Mucosa of descending colon (tissue), 3 donors: ENCODE measurements at regions not wholly inside any gene's neighbourhood (a gene's known extent, or its start where the extent isn't known, plus 50 kb on each side); places are given as distances from the start of the nearest gene placed in this dataset.

Source experiments
- ATAC-seq: fragments of 200-7000 bp; cut with Tn5 transposase; one replicate; pipeline ENCODE4 v1.9.1; 2020; ENCODE audit warnings: mild to moderate bottlenecking, moderate library complexity
- DNase-seq, 3 donors: peaks; one replicate each; pipeline ENCODE4 v3.0.0-alpha.2; 2020
- H3K36me3 ChIP-seq: fragments of 200-600 bp; one replicate; pipeline ENCODE4 v1.8.0; 2021; ENCODE audit warnings: low read depth, mild to moderate bottlenecking
- H3K4me1 ChIP-seq: fragments of 200-600 bp; one replicate; pipeline ENCODE4 v1.8.0; 2021; ENCODE audit warnings: low read depth, mild to moderate bottlenecking
- H3K4me3 ChIP-seq: fragments of 200-600 bp; one replicate; pipeline ENCODE4 v1.8.0; 2021; ENCODE audit warnings: mild to moderate bottlenecking
- H3K9me3 ChIP-seq: fragments of 200-600 bp; one replicate; pipeline ENCODE4 v1.8.0; 2021; ENCODE audit warnings: mild to moderate bottlenecking
- intact Hi-C, 2 donors: fragments of 100-400 bp; cut with DNase I in 1 of 2; cut with micrococcal nuclease in 1 of 2; formaldehyde crosslinking; loops; one replicate each; pipeline versions ENCODE4 v1.11.0 to v1.11.1; 2022; cut with DNase I, micrococcal nuclease
- TF ChIP-seq, protein P1 (sequence below): fragments of 200-600 bp; IDR thresholded peaks from one replicate; pipeline ENCODE4 v1.8.0; 2022; ENCODE audit warnings: antibody characterized with exemption, mild to moderate bottlenecking
- donor health status: DM: no; HTN: no; CAD: no; lungs with moderate emphysema.
- donor health status: DM: no; HTN: no; CAD: no.
- donor health status: DM: no; HTN: yes; CAD: no.

DNA sequence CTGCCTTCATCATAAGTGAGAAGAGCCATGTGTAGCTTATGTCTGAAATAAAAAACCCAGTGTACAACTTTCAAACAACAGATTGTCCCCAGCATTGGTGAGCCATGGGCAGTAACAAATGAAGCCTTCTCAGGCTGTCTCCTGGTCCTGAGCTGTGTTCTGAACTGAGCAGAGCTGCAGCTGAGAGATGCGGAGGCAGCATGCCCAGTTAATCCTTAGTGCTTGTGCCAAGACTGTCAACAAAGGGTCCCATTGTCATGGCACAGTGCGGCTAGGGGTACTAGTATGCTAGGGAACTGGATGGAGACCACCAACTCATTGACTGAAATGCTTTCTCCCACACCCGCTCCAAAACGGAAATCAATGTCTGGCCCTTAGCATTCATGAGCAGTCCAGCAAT is 154.3 kb downstream of the RMST start:
- H3K9me3 ChIP-seq = peaks cover 17% of the 10 kb centered on the region

DNA sequence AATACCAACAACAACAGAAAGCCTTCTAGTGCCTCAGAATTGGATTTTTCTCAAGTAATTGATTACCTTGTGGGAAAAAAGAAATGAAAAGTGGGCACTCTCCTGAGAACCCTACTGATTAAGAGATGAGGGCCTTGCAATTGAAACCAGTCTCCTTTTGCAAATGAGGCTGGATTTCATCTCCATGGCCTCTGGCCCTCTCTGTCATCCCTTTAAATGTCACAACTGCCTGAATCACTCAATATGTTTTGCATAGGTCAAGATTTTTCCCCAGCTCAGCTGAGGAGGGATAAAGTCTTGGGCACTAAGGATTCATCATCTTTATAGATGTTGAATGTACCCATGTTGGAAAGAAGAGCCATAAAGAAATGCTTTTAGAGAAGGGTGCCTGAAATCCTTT is 166.4 kb downstream of the RMST start:
- H3K9me3 ChIP-seq = no peaks in the 10 kb centered on the region
- no peak for ATAC-seq
- TF ChIP-seq, protein P1, sequence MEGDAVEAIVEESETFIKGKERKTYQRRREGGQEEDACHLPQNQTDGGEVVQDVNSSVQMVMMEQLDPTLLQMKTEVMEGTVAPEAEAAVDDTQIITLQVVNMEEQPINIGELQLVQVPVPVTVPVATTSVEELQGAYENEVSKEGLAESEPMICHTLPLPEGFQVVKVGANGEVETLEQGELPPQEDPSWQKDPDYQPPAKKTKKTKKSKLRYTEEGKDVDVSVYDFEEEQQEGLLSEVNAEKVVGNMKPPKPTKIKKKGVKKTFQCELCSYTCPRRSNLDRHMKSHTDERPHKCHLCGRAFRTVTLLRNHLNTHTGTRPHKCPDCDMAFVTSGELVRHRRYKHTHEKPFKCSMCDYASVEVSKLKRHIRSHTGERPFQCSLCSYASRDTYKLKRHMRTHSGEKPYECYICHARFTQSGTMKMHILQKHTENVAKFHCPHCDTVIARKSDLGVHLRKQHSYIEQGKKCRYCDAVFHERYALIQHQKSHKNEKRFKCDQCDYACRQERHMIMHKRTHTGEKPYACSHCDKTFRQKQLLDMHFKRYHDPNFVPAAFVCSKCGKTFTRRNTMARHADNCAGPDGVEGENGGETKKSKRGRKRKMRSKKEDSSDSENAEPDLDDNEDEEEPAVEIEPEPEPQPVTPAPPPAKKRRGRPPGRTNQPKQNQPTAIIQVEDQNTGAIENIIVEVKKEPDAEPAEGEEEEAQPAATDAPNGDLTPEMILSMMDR = no peak
- DNase-seq = no peak
- no peaks in the 10 kb centered on the region for H3K4me1 ChIP-seq
- H3K36me3 ChIP-seq = no peaks in the 10 kb centered on the region
- intact Hi-C loops = no loop called here
- no peak overlapping the region for H3K4me3 ChIP-seq

More for the DNA sequence above, 154.3 kb downstream of the RMST start:
- DNase-seq (no peak), ATAC-seq (no peak)
- intact Hi-C loops = no loop called here
- TF ChIP-seq, protein P1 = no peak
- Histone ChIP-seq H3K36me3 (no peaks in the 10 kb centered on the region), H3K4me3 (no peak overlapping the region), H3K4me1 (no peaks in the 10 kb centered on the region)

DNA sequence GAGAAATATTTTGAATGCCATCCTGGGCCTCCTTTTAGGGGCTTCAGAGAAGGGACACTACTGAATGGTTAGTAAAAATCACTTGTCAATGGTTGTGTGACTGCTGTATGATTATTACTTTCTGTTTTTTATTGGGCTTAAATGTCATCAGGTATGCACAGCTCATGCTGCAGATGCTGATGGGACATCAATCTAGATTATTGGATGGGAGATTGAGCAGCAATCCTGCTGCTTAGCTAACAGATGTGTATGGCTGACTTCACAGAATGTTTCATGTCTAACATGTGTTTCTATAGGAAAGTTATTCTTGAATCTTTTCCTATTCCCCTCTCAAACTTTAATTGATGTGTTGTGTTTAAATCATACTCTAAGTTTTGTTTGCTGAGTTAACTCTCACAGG is 166.8 kb downstream of the RMST start:
- ATAC-seq (no peak), DNase-seq (no peak)
- intact Hi-C loops = no loop called here

DNA sequence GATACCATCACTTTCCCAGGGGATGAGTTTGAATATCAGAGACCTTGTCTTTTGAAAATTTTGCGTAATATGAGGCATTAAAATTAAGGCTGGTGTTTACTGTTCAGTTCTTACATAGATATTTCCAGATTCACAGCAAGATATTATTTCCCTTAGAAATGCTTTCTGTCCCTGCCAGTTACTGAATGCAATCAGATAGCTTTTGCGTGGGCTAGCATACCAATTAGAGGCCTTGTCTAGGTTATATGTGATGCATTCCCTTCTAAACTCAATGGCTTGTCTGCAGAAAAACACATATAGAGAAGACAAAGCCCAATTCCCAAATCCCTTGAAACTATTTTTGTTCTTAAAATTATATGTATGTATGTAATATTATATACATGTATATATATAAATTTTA is 167.8 kb downstream of the RMST start:
- ATAC-seq = no peak
- Histone ChIP-seq H3K36me3 (no peaks in the 10 kb centered on the region), H3K4me3 (no peak overlapping the region), H3K9me3 (no peaks in the 10 kb centered on the region), H3K4me1 (no peaks in the 10 kb centered on the region)
- TF ChIP-seq, protein P1 = no peak
- intact Hi-C loops = no loop called here
- no peak for DNase-seq

More for the DNA sequence above, 166.8 kb downstream of the RMST start:
- Histone ChIP-seq H3K9me3 (no peaks in the 10 kb centered on the region), H3K36me3 (no peaks in the 10 kb centered on the region), H3K4me3 (no peak overlapping the region), H3K4me1 (no peaks in the 10 kb centered on the region)
- TF ChIP-seq, protein P1 = no peak

DNA sequence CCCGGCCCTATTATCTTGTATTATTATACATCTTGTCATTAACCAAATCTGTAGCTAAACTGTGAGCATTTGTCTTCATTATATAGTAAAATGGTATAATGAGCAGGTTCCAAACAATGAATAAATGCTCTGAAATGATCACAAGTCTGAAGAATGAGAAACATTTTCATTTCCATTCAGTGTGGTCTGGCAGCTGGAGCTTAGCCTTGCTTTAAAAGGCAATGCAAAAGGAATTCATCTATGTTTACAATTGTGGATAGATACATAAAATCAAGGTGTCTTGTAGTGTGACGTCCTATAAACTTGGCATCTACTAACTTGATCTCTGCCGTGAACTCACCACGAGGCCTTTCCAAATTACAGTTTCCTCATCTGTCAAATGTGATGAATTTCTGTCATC is 168.3 kb downstream of the RMST start:
- H3K9me3 ChIP-seq = no peaks in the 10 kb centered on the region
- H3K4me3 ChIP-seq = no peak overlapping the region
- intact Hi-C loops = no loop called here
- TF ChIP-seq, protein P1 = no peak
- no peaks in the 10 kb centered on the region for H3K36me3 ChIP-seq
- DNase-seq = no peak
- H3K4me1 ChIP-seq = no peaks in the 10 kb centered on the region
- ATAC-seq = no peak

DNA sequence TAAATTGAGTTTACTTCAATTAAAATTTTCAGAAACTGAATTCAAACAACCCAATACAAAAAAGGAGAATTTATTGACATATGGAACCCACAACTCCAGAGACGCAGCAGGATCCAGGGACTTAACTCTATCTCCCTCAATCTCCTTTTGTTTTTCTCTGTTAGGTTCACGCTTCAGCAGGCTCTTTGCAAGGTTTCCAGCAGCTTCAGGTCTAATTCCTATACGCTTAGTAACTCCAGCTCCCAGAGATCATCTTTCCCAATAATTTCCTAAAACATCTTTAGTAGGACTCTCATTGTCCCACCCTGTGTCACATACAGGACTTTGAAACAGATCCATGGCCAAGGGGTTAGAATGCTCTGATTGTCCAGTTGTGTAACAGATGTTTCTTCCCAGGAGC is 175.2 kb downstream of the RMST start:
- intact Hi-C loops = no loop called here
- H3K9me3 ChIP-seq = peaks cover 11% of the 10 kb centered on the region
- ATAC-seq = no peak

More for the DNA sequence above, 175.2 kb downstream of the RMST start:
- TF ChIP-seq, protein P1 = no peak
- no peak for DNase-seq
- Histone ChIP-seq H3K4me3 (no peak overlapping the region), H3K36me3 (no peaks in the 10 kb centered on the region), H3K4me1 (no peaks in the 10 kb centered on the region)
